BE2C (cell line): ENCODE measurements at regions not wholly inside any gene's neighbourhood (a gene's known extent, or its start where the extent isn't known, plus 50 kb on each side); places are given as distances from the start of the nearest gene placed in this dataset.

Experiments used
- DNase-seq: peaks from one replicate; pipeline ENCODE4 v3.0.0-alpha.2; 2020
- H3K27me3 ChIP-seq: fragments of 250-450 bp; sonication (Bioruptor Pico); 2 replicates; pipeline ENCODE4 v1.5.1; 2020; ENCODE audit warnings: mild to moderate bottlenecking
- H3K36me3 ChIP-seq: fragments of 250-450 bp; sonication (Bioruptor Pico); 2 replicates; pipeline ENCODE4 v1.5.1; 2020; ENCODE audit warnings: mild to moderate bottlenecking
- H3K4me1 ChIP-seq: fragments of 250-450 bp; sonication (Bioruptor Pico); 2 replicates; pipeline ENCODE4 v1.5.1; 2020
- H3K4me3 ChIP-seq: 2 replicates; pipeline ENCODE4 v1.5.1; 2011; ENCODE audit warnings: low read depth, low read length
- H3K9me3 ChIP-seq: fragments of 250-450 bp; sonication (Bioruptor Pico); 2 replicates; pipeline ENCODE4 v1.5.1; 2020
- CTCF ChIP-seq: IDR thresholded peaks from 2 replicates; pipeline ENCODE4 v1.5.1; 2012; ENCODE audit warnings: mild to moderate bottlenecking, low read depth, low read length

- no peak for DNase-seq
- H3K9me3 ChIP-seq, result no peaks in the 10 kb centered on the region
- H3K36me3 ChIP-seq, result no peaks in the 10 kb centered on the region
- H3K4me1 ChIP-seq, result no peaks in the 10 kb centered on the region
- no peaks in the 10 kb centered on the region for H3K27me3 ChIP-seq
- TF ChIP-seq CTCF, result no peak
- H3K4me3 ChIP-seq, result no peak overlapping the region
Measured at GRCh38 chr10:2813693-2814092, 253.7 kb upstream of the PFKP start.

GRCh38 chr10:2813286-2813685 lies 254.1 kb upstream of the PFKP start:
- no peak for TF ChIP-seq CTCF
- no peaks in the 10 kb centered on the region for H3K4me1 ChIP-seq
- H3K4me3 ChIP-seq, result no peak overlapping the region
- DNase-seq, result no peak
- no peaks in the 10 kb centered on the region for H3K27me3 ChIP-seq
- H3K36me3 ChIP-seq, result no peaks in the 10 kb centered on the region
- no peaks in the 10 kb centered on the region for H3K9me3 ChIP-seq

GRCh38 chr10:2812631-2813030 lies 254.7 kb upstream of the PFKP start:
- DNase-seq, result no peak
- no peak for TF ChIP-seq CTCF
- no peaks in the 10 kb centered on the region for H3K4me1 ChIP-seq
- no peaks in the 10 kb centered on the region for H3K36me3 ChIP-seq
- H3K9me3 ChIP-seq, result no peaks in the 10 kb centered on the region
- no peak overlapping the region for H3K4me3 ChIP-seq
- H3K27me3 ChIP-seq, result no peaks in the 10 kb centered on the region

GRCh38 chr10:2800178-2800577 lies 267.2 kb upstream of the PFKP start:
- no peaks in the 10 kb centered on the region for H3K36me3 ChIP-seq
- no peaks in the 10 kb centered on the region for H3K4me1 ChIP-seq
- H3K9me3 ChIP-seq, result no peaks in the 10 kb centered on the region
- TF ChIP-seq CTCF, result no peak
- H3K27me3 ChIP-seq, result no peaks in the 10 kb centered on the region
- H3K4me3 ChIP-seq, result no peak overlapping the region
- no peak for DNase-seq

- Histone ChIP-seq H3K4me1 (no peaks in the 10 kb centered on the region), H3K9me3 (no peaks in the 10 kb centered on the region), H3K27me3 (no peaks in the 10 kb centered on the region), H3K4me3 (no peak overlapping the region), H3K36me3 (no peaks in the 10 kb centered on the region)
- TF ChIP-seq CTCF, result no peak
- no peak for DNase-seq
Measured at GRCh38 chr10:2798336-2799022, 268.9 kb upstream of the PFKP start.

- no peak for DNase-seq
- TF ChIP-seq CTCF, result no peak
- H3K4me3 ChIP-seq, result no peak overlapping the region
- H3K36me3 ChIP-seq, result no peaks in the 10 kb centered on the region
- no peaks in the 10 kb centered on the region for H3K27me3 ChIP-seq
- H3K9me3 ChIP-seq, result no peaks in the 10 kb centered on the region
- no peaks in the 10 kb centered on the region for H3K4me1 ChIP-seq
Measured at GRCh38 chr10:2791774-2792443, 275.4 kb upstream of the PFKP start.
